Neural cell (in vitro differentiated cells): ENCODE measurements at regions not wholly inside any gene's neighbourhood (a gene's known extent, or its start where the extent isn't known, plus 50 kb on each side); places are given as distances from the start of the nearest gene placed in this dataset.
A peak's percentile ranks its signal among the peaks of the same experiment; 100 is the strongest.

Source experiments
- H2AFZ ChIP-seq: fragments of 200-600, 300-800 bp; sonication (generic), shearing (Covaris generic); 2 replicates; pipeline ENCODE4 v1.6.0; 2014; ENCODE audit warnings: low read depth, mild to moderate bottlenecking, antibody characterized with exemption, low read length, moderate library complexity
- H3F3A ChIP-seq: fragments of 200-600 bp; shearing (Covaris generic); 2 replicates; pipeline ENCODE4 v1.6.1; 2016; ENCODE audit warnings: mild to moderate bottlenecking, moderate library complexity, mixed read lengths, antibody characterized with exemption, low read length; ENCODE audit not compliant: insufficient read depth, poor library complexity, severe bottlenecking
- H3K27ac ChIP-seq: fragments of 200-600, 300-800 bp; sonication (generic), shearing (Covaris generic); 2 replicates; pipeline ENCODE4 v1.5.1; 2014; ENCODE audit warnings: mild to moderate bottlenecking, low read length, moderate library complexity
- H3K27me3 ChIP-seq: fragments of 300-800, 200-600 bp; sonication (generic), shearing (Covaris generic); 2 replicates; pipeline ENCODE4 v1.6.0; 2014; ENCODE audit warnings: mild to moderate bottlenecking, low read depth, low read length, moderate library complexity; ENCODE audit not compliant: insufficient read depth
- H3K36me3 ChIP-seq: fragments of 300-800, 200-600 bp; sonication (generic), shearing (Covaris generic); 2 replicates; pipeline ENCODE4 v1.5.1; 2014; ENCODE audit warnings: mild to moderate bottlenecking, antibody characterized with exemption, low read length, moderate library complexity; ENCODE audit not compliant: insufficient read depth
- H3K4me2 ChIP-seq: fragments of 300-800, 200-600 bp; sonication (generic), shearing (Covaris generic); 2 replicates; pipeline ENCODE4 v1.6.0; 2014; ENCODE audit warnings: mild to moderate bottlenecking, low read length
- H3K4me3 ChIP-seq: fragments of 300-800, 200-600 bp; sonication (generic), shearing (Covaris generic); 2 replicates; pipeline ENCODE4 v1.5.1; 2014; ENCODE audit warnings: mild to moderate bottlenecking, low read length, moderate library complexity
- H3K79me2 ChIP-seq: fragments of 200-600 bp; shearing (Covaris generic); replicated peaks from 2 replicates; pipeline ENCODE4 v1.6.0; 2014; ENCODE audit warnings: mild to moderate bottlenecking, low read length, moderate library complexity; ENCODE audit not compliant: insufficient read depth
- H3K9ac ChIP-seq: fragments of 300-800, 200-600 bp; sonication (generic), shearing (Covaris generic); 2 replicates; pipeline ENCODE4 v1.6.1; 2016; ENCODE audit warnings: mild to moderate bottlenecking, low read length, mixed read lengths
- H3K9me2 ChIP-seq: fragments of 200-600 bp; shearing (Covaris generic); 2 replicates; pipeline ENCODE4 v1.6.1; 2016; ENCODE audit warnings: mild to moderate bottlenecking, low read length, mixed read lengths; ENCODE audit not compliant: insufficient read depth
- H3K9me3 ChIP-seq: fragments of 200-600, 300-800 bp; sonication (generic), shearing (Covaris generic); 2 replicates; pipeline ENCODE4 v1.6.1; 2016; ENCODE audit warnings: mild to moderate bottlenecking, mixed run types, low read length, moderate library complexity, mixed read lengths
- H4K20me1 ChIP-seq: fragments of 200-600 bp; shearing (Covaris generic); 2 replicates; pipeline ENCODE4 v1.6.1; 2016; ENCODE audit warnings: mild to moderate bottlenecking, mixed run types; ENCODE audit not compliant: insufficient read depth
- EP300 ChIP-seq: fragments of 450-650 bp; conservative IDR thresholded peaks from 2 replicates; pipeline ENCODE4 v1.6.1; 2014; ENCODE audit warnings: antibody characterized with exemption, mild to moderate bottlenecking, moderate library complexity; ENCODE audit not compliant: poor library complexity, severe bottlenecking
- EZH2 ChIP-seq: fragments of 200-600, 300-800 bp; shearing (Covaris generic), sonication (generic); IDR thresholded peaks from 2 replicates; pipeline ENCODE4 v1.6.1; 2014; ENCODE audit warnings: antibody characterized with exemption, low read length, borderline replicate concordance, mild to moderate bottlenecking; ENCODE audit not compliant: insufficient read depth, poor library complexity, severe bottlenecking
- MXI1 ChIP-seq: fragments of 450-650 bp; conservative IDR thresholded peaks from 2 replicates; pipeline ENCODE4 v1.6.1; 2014; ENCODE audit warnings: antibody characterized with exemption, mild to moderate bottlenecking; ENCODE audit not compliant: poor library complexity, severe bottlenecking
- POLR2AphosphoS5 ChIP-seq: IDR thresholded peaks from 2 replicates; pipeline ENCODE4 v1.6.1; 2012
- RAD21 ChIP-seq: fragments of 450-650 bp; conservative IDR thresholded peaks from 2 replicates; pipeline ENCODE4 v1.6.1; 2014; ENCODE audit warnings: antibody characterized with exemption, mild to moderate bottlenecking, moderate library complexity
- REST ChIP-seq: IDR thresholded peaks from 2 replicates; pipeline ENCODE4 v1.6.1; 2012; ENCODE audit warnings: borderline replicate concordance
- SMC3 ChIP-seq: fragments of 450-650 bp; conservative IDR thresholded peaks from 2 replicates; pipeline ENCODE4 v1.6.1; 2014; ENCODE audit warnings: antibody characterized with exemption, mild to moderate bottlenecking, moderate library complexity; ENCODE audit not compliant: poor library complexity
- TAF1 ChIP-seq: IDR thresholded peaks from 2 replicates; pipeline ENCODE4 v1.6.1; 2012; ENCODE audit warnings: low read depth
- TF ChIP-seq, protein P1 (sequence below): fragments of 450-650 bp; IDR thresholded peaks from 2 replicates; pipeline ENCODE4 v1.5.1; 2014; ENCODE audit warnings: antibody characterized with exemption, mild to moderate bottlenecking, moderate library complexity; ENCODE audit not compliant: poor library complexity, severe bottlenecking

GRCh38 chr7:54653905-54654304 is 105.1 kb downstream of the SEC61G start:
- Histone ChIP-seq H3K79me2 (no peaks in the 10 kb centered on the region), H3K9me2 (no peaks in the 10 kb centered on the region), H4K20me1 (no peaks in the 10 kb centered on the region), H3K27ac (peak overlapping the region; percentile 67), H2AFZ (no peak overlapping the region), H3K9me3 (no peaks in the 10 kb centered on the region), H3K4me2 (no peak overlapping the region), H3K9ac (no peak overlapping the region), H3K27me3 (no peaks in the 10 kb centered on the region), H3F3A (no peaks in the 10 kb centered on the region), H3K36me3 (no peaks in the 10 kb centered on the region), H3K4me3 (no peak overlapping the region)
- TF ChIP-seq MXI1 (no peak), TAF1 (no peak), REST (peak; percentile 33), EZH2 (no peak), SMC3 (no peak), RAD21 (no peak), EP300 (peak; percentile 92), POLR2AphosphoS5 (peak; percentile 81)
- TF ChIP-seq, protein P1, sequence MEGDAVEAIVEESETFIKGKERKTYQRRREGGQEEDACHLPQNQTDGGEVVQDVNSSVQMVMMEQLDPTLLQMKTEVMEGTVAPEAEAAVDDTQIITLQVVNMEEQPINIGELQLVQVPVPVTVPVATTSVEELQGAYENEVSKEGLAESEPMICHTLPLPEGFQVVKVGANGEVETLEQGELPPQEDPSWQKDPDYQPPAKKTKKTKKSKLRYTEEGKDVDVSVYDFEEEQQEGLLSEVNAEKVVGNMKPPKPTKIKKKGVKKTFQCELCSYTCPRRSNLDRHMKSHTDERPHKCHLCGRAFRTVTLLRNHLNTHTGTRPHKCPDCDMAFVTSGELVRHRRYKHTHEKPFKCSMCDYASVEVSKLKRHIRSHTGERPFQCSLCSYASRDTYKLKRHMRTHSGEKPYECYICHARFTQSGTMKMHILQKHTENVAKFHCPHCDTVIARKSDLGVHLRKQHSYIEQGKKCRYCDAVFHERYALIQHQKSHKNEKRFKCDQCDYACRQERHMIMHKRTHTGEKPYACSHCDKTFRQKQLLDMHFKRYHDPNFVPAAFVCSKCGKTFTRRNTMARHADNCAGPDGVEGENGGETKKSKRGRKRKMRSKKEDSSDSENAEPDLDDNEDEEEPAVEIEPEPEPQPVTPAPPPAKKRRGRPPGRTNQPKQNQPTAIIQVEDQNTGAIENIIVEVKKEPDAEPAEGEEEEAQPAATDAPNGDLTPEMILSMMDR = no peak

DNA sequence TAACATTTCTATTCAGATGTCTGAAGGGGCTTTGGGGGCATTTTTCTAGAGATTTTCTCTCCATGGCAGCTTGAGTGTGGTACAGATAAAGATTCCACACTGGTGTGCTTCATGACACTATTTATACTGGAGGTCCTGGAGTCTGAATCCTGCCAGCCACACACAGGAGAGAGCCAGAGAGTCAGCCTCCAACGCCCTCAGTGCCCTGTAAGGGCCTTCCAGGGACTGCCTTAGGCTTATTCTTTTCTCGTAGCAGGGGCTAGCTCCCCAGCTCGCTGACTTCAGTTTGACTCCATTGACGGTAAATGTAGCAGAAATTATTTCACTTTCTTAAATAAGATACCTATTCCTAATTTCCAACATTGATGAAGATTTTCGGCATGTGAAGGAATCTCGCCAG is 100.9 kb downstream of the VSTM2A start:
- Histone ChIP-seq H4K20me1 (no peaks in the 10 kb centered on the region), H3K27me3 (no peaks in the 10 kb centered on the region), H3K9ac (no peak overlapping the region), H3K36me3 (no peaks in the 10 kb centered on the region), H3K27ac (no peak overlapping the region), H3K79me2 (no peaks in the 10 kb centered on the region), H3F3A (no peaks in the 10 kb centered on the region), H3K4me3 (no peak overlapping the region), H3K9me2 (no peaks in the 10 kb centered on the region), H2AFZ (no peak overlapping the region), H3K9me3 (no peaks in the 10 kb centered on the region), H3K4me2 (no peak overlapping the region)
- TF ChIP-seq EP300 = no peak
- TF ChIP-seq POLR2AphosphoS5 = no peak
